GM12878 (cell line): ENCODE measurements at regions not wholly inside any gene's neighbourhood (a gene's known extent, or its start where the extent isn't known, plus 50 kb on each side); places are given as distances from the start of the nearest gene placed in this dataset.
"Not testable (repeated sequence)": the region's sequence is repeated elsewhere in the genome, so short reads cannot be mapped to it uniquely, and the experiment has no call there.

ENCODE experiments used
- ATAC-seq: fragments of 200-7000 bp; cut with Tn5 transposase; 3 replicates; pipeline ENCODE4 v1.9.1; 2020; ENCODE audit warnings: mild to moderate bottlenecking, moderate library complexity
- BruUV-seq: library from RNA; stranded (reverse); fragments of 400-500 nt; replicated peaks from 2 replicates; lab custom pipeline; 2021; lab: Mats Ljungman, UMichigan
- CTCF ChIA-PET: fragments of 300-600 bp; sonication (Branson Sonifier 250); formaldehyde crosslinking; extraction: SDS; loops from one replicate; lab custom pipeline; 2021; ENCODE audit warnings: inconsistent platforms; lab: Yijun Ruan, JAX
- POLR2A ChIA-PET: fragments of 350-600 bp; formaldehyde crosslinking; extraction: SDS; loops from one replicate; lab custom pipeline; 2021; ENCODE audit warnings: inconsistent platforms; lab: Charles Lee
- RAD21 ChIA-PET: fragments of 300-600 bp; sonication (Branson Sonifier 250); formaldehyde crosslinking; loops from one replicate; lab custom pipeline; 2023; ENCODE audit warnings: antibody characterized with exemption; ENCODE audit not compliant: unreplicated experiment; lab: Charles Lee
- SMC1A ChIA-PET: fragments of 300-600 bp; sonication (Branson Sonifier 250); formaldehyde crosslinking; loops from one replicate; lab custom pipeline; 2023; ENCODE audit not compliant: unreplicated experiment, uncharacterized antibody; lab: Charles Lee
- DNase-seq: peaks from one replicate; pipeline ENCODE4 v3.0.0-alpha.2; 2011; ENCODE audit warnings: low read depth, low spot score
- FAIRE-seq: peaks from 3 replicates; lab custom pipeline; 2011; peaks lifted over from hg19 to GRCh38; lab: Jason Lieb, UNC
- H2AFZ ChIP-seq: 2 replicates; pipeline ENCODE4 v1.6.0; 2011; ENCODE audit warnings: low read depth, low read length, control low read depth; ENCODE audit not compliant: control insufficient read depth
- H3K27ac ChIP-seq: 2 replicates; pipeline ENCODE4 v1.5.1; 2011; ENCODE audit warnings: control low read depth; ENCODE audit not compliant: control insufficient read depth, insufficient read depth
- H3K27me3 ChIP-seq, 2 experiments: replicated peaks in 1 of 2; 2 replicates each; pipeline versions ENCODE4 v1.6.0 to v1.6.1; 2011; ENCODE audit warnings: low read length in 1 of 2; ENCODE audit not compliant: control insufficient read depth in 2 of 2, insufficient read depth in 2 of 2
- H3K36me3 ChIP-seq, 2 experiments: 2 replicates each; pipeline ENCODE4 v1.5.1; 2011; ENCODE audit warnings: low read length in 1 of 2; ENCODE audit not compliant: control insufficient read depth in 2 of 2, insufficient read depth in 2 of 2
- H3K4me1 ChIP-seq: 2 replicates; pipeline ENCODE4 v1.6.1; 2011; ENCODE audit warnings: mild to moderate bottlenecking, low read length, moderate library complexity, mixed read lengths; ENCODE audit not compliant: control insufficient read depth, insufficient read depth
- H3K4me2 ChIP-seq: 2 replicates; pipeline ENCODE4 v1.6.0; 2011; ENCODE audit warnings: control low read depth; ENCODE audit not compliant: control insufficient read depth, insufficient read depth
- H3K4me3 ChIP-seq: fragments of 200-600 bp; sonication (generic); 2 replicates; pipeline ENCODE4 v1.5.1; 2016
- H3K79me2 ChIP-seq: 2 replicates; pipeline ENCODE4 v1.6.0; 2011; ENCODE audit warnings: low read length; ENCODE audit not compliant: control insufficient read depth, insufficient read depth
- H3K9ac ChIP-seq: 2 replicates; pipeline ENCODE4 v1.8.0; 2011; ENCODE audit warnings: low read length, control low read depth, mixed read lengths; ENCODE audit not compliant: control insufficient read depth, insufficient read depth
- H3K9me3 ChIP-seq: replicated peaks from 3 replicates; pipeline ENCODE4 v1.5.1; 2011; ENCODE audit warnings: mild to moderate bottlenecking, low read length; ENCODE audit not compliant: control insufficient read depth, insufficient read depth
- H4K20me1 ChIP-seq: 2 replicates; pipeline ENCODE4 v1.6.0; 2011; ENCODE audit not compliant: control insufficient read depth, insufficient read depth
- ATF7 ChIP-seq: fragments of 450-650 bp; IDR thresholded peaks from 2 replicates; pipeline ENCODE4 v1.6.1; 2016; ENCODE audit warnings: low read depth, mild to moderate bottlenecking
- EED ChIP-seq: sonication (generic); IDR thresholded peaks from 2 replicates; pipeline ENCODE4 v1.6.1; 2016; ENCODE audit warnings: antibody characterized with exemption, low read depth
- ETV6 ChIP-seq, 2 experiments: fragments of 450-650 bp in 1 of 2; IDR thresholded peaks in 1 of 2; conservative IDR thresholded peaks in 1 of 2; 2 replicates each; pipeline ENCODE4 v1.6.1; 2014; ENCODE audit warnings: antibody characterized with exemption in 1 of 2, borderline replicate concordance in 1 of 2, low read depth in 1 of 2, mild to moderate bottlenecking in 1 of 2, moderate library complexity in 1 of 2
- MAX ChIP-seq: IDR thresholded peaks from 2 replicates; pipeline ENCODE4 v1.6.1; 2012; ENCODE audit warnings: low read depth, low read length, improper control_type of control experiment
- MEF2B ChIP-seq: fragments of 450-650 bp; IDR thresholded peaks from 2 replicates; pipeline ENCODE4 v1.6.1; 2018; ENCODE audit warnings: mild to moderate bottlenecking, moderate library complexity; ENCODE audit not compliant: partially characterized antibody, poor library complexity, severe bottlenecking
- NFIC ChIP-seq: IDR thresholded peaks from 2 replicates; pipeline ENCODE4 v1.6.1; 2012; ENCODE audit warnings: low read depth, mild to moderate bottlenecking, inconsistent platforms, low read length, moderate library complexity
- PAX5 ChIP-seq: IDR thresholded peaks from 2 replicates; pipeline ENCODE4 v1.6.1; 2011; ENCODE audit warnings: low read depth, low read length, borderline replicate concordance
- SRF ChIP-seq, 2 experiments: IDR thresholded peaks; 2 replicates each; pipeline ENCODE4 v1.6.1; 2011; ENCODE audit warnings: low read depth in 2 of 2, low read length in 2 of 2, mild to moderate bottlenecking in 1 of 2, moderate library complexity in 1 of 2
- ZBED1 ChIP-seq: IDR thresholded peaks from 2 replicates; pipeline ENCODE4 v1.6.1; 2016; ENCODE audit warnings: borderline replicate concordance
- ZBTB11 ChIP-seq: fragments of 450-650 bp; formaldehyde crosslinking; IDR thresholded peaks from 2 replicates; pipeline ENCODE4 v1.5.0; 2022; ENCODE audit warnings: mild to moderate bottlenecking, missing genetic modification characterization
- ZNF274 ChIP-seq: IDR thresholded peaks from one replicate; pipeline ENCODE4 v1.8.0; 2011; ENCODE audit not compliant: insufficient read length, insufficient read depth
- ZNF622 ChIP-seq: fragments of 450-650 bp; IDR thresholded peaks from 2 replicates; pipeline ENCODE4 v1.6.1; 2017; ENCODE audit warnings: mild to moderate bottlenecking, inconsistent platforms
- WGBS: methylation state at CpG from one replicate; pipeline ENCODE4 v1.1.6; 2016; ENCODE audit warnings: low lambda C conversion rate; ENCODE audit not compliant: insufficient replicate concordance, insufficient coverage; ENCODE audit errors: missing lambda C conversion rate; 5-methylcytosine and 5-hydroxymethylcytosine counted together
- in situ Hi-C: fragments of 300-500 bp; cut with MboI; formaldehyde crosslinking; loops from 9 replicates; pipeline ENCODE4 v1.14.3; 2018; ENCODE audit warnings: mixed read lengths
- intact Hi-C: fragments of 100-400 bp; cut with micrococcal nuclease; formaldehyde crosslinking; loops from one replicate; pipeline ENCODE4 v1.14.2; 2022; ENCODE audit not compliant: unreplicated experiment

- BruUV-seq: not testable (repeated sequence)
These were observed 99.6 kb upstream of the CLEC14A start for GRCh38 chr14:38355473-38355872.

GRCh38 chr14:38350102-38350501 is 94.2 kb upstream of the CLEC14A start:
- ATAC-seq: no peak
- no peaks in the 10 kb centered on the region for H4K20me1 ChIP-seq
- BruUV-seq: no TSS peak
- RAD21 ChIA-PET: no interaction called here
- H3K9me3 ChIP-seq: no peaks in the 10 kb centered on the region
- in situ Hi-C loops (no loop called here), intact Hi-C loops (no loop called here)
- H3K9ac ChIP-seq: no peak overlapping the region
- H3K4me3 ChIP-seq: no peak overlapping the region
- POLR2A ChIA-PET: no interaction called here
- H3K27ac ChIP-seq: no peak overlapping the region
- H3K4me2 ChIP-seq: no peak overlapping the region
- H3K36me3 ChIP-seq: no peaks in the 10 kb centered on the region
- H3K4me1 ChIP-seq: no peaks in the 10 kb centered on the region
- SMC1A ChIA-PET: no interaction called here
- FAIRE-seq: no peak
- H3K79me2 ChIP-seq: no peaks in the 10 kb centered on the region
- WGBS: 0% methylated on average over 1 of the region's 1 CpG
- CTCF ChIA-PET: no interaction called here
- DNase-seq: no peak
- H2AFZ ChIP-seq: no peak overlapping the region
- H3K27me3 ChIP-seq: no peaks in the 10 kb centered on the region
- TF ChIP-seq ATF7: no peak
- TF ChIP-seq PAX5: no peak
- no peak for TF ChIP-seq SRF (IDR thresholded peaks at IDR 0.05; ENCODE audit: low read depth in 2 of 2, low read length in 2 of 2)
- TF ChIP-seq EED: no peak
- TF ChIP-seq ETV6 (conservative IDR thresholded peaks at IDR 0.05 in 1 of 2, IDR thresholded peaks at IDR 0.05 in 1 of 2; ENCODE audit: borderline replicate concordance in 1 of 2, low read depth in 1 of 2): no peak
- no peak for TF ChIP-seq MAX
- no peak for TF ChIP-seq NFIC
- TF ChIP-seq MEF2B: no peak
- no peak for TF ChIP-seq ZBED1
- TF ChIP-seq ZNF274: no peak
- no peak for TF ChIP-seq ZBTB11
- no peak for TF ChIP-seq ZNF622

More at GRCh38 chr14:38355473-38355872, 99.6 kb upstream of the CLEC14A start:
- intact Hi-C loops, POLR2A ChIA-PET, H3K4me2 ChIP-seq, H3K36me3 ChIP-seq, in situ Hi-C loops, H3K27ac ChIP-seq, H3K9ac ChIP-seq, H3K4me1 ChIP-seq, ATAC-seq, DNase-seq, SMC1A ChIA-PET, H3K9me3 ChIP-seq, H3K79me2 ChIP-seq, H3K4me3 ChIP-seq, H4K20me1 ChIP-seq, RAD21 ChIA-PET, CTCF ChIA-PET, FAIRE-seq, H2AFZ ChIP-seq, H3K27me3 ChIP-seq: not testable (repeated sequence)
- WGBS: 0% methylated on average over 2 of the region's 2 CpGs
